ENCODE measurements at regions not wholly inside any gene's neighbourhood (a gene's known extent, or its start where the extent isn't known, plus 50 kb on each side); places are given as distances from the start of the nearest gene placed in this dataset.

DNA sequence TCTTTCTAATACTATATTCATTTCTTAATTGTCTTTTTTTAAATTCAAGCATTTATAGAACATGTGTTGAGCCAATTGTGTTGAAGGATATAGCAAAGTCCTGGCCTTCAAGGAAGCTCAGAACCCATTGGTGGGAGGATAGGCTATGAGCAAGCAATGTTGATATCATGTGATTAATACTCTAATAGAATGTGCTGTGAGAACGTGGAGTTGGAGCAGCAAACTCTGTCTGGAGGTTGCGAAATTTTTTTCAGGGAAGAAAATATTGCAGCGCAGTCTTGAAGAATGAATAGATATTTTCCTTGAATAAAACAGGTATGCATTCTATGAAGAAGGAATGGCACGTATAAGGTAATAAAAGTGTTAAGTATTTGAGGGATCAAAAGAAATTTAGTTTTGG is 229.2 kb upstream of the KCNK2 start:
- no peaks in the 10 kb centered on the region for H3K4me1 ChIP-seq
- no peak overlapping the region for H3K4me3 ChIP-seq
- DNase-seq: no peak
- H3K27ac ChIP-seq: no peak overlapping the region
- no peaks in the 10 kb centered on the region for H3K36me3 ChIP-seq
- no peaks in the 10 kb centered on the region for H3K27me3 ChIP-seq
- 82 to 87% methylated on average over 4 of the region's 4 CpGs for WGBS, 2 donors
- intact Hi-C loops (cut with DNase I): no loop called here
- peaks cover 0 to 4% (median 0%) of the 10 kb centered on the region in 4 donors for H3K9me3 ChIP-seq
- TF ChIP-seq EP300 (IDR thresholded peaks at IDR 0.05) (no peak), POLR2AphosphoS5 (IDR thresholded peaks at IDR 0.05) (no peak), POLR2A (IDR thresholded peaks at IDR 0.05) (no peak)
- TF ChIP-seq, protein P1, sequence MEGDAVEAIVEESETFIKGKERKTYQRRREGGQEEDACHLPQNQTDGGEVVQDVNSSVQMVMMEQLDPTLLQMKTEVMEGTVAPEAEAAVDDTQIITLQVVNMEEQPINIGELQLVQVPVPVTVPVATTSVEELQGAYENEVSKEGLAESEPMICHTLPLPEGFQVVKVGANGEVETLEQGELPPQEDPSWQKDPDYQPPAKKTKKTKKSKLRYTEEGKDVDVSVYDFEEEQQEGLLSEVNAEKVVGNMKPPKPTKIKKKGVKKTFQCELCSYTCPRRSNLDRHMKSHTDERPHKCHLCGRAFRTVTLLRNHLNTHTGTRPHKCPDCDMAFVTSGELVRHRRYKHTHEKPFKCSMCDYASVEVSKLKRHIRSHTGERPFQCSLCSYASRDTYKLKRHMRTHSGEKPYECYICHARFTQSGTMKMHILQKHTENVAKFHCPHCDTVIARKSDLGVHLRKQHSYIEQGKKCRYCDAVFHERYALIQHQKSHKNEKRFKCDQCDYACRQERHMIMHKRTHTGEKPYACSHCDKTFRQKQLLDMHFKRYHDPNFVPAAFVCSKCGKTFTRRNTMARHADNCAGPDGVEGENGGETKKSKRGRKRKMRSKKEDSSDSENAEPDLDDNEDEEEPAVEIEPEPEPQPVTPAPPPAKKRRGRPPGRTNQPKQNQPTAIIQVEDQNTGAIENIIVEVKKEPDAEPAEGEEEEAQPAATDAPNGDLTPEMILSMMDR (IDR thresholded peaks at IDR 0.05): no peak

DNA sequence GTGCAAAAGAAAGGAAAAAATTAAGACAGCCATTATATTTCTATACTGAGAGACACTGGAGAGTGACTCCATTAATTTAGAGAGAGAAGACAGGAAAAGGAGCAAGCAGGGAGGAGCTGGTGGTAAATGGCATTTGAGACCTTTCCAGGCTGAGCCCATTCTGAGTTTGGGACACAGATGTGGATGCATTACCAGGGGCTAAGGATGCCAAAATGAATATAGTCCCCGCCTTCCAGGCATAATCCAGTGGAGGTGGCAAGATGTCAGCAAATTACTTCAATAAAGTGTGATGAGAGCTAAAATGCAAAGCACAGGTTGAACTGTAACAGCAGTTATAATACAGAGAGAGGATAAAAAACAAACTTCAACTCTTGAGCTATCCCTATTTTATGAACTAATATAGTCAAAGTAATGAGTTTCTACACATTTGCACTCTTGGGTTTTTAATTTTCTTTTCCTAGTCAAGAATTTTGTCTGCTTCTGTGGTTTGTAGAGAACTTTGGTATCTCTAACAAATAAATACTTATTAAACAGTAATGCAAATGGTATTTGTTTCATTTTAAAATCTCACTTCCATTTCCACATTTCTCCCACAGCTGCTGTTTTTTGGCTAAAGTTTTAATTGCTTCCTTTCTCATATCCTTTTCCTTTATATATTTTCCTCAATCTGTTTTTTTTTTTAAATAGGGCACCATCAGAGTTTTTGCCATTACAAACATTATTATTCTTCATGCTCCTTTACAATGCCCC is 228.2 kb upstream of the KCNK2 start:
- Histone ChIP-seq H3K4me1 (no peaks in the 10 kb centered on the region), H3K9me3 (peaks cover 0 to 4% (median 0%) of the 10 kb centered on the region in 4 donors), H3K27ac (no peak overlapping the region), H3K27me3 (no peaks in the 10 kb centered on the region), H3K36me3 (no peaks in the 10 kb centered on the region), H3K4me3 (no peak overlapping the region)
- 80 to 90% methylated on average over 1 of the region's 1 CpG for WGBS, 2 donors
- DNase-seq: no peak
- TF ChIP-seq POLR2A (IDR thresholded peaks at IDR 0.05): no peak
- TF ChIP-seq, protein P1 (IDR thresholded peaks at IDR 0.05): no peak
- no peak for TF ChIP-seq EP300 (IDR thresholded peaks at IDR 0.05)
- no peak for TF ChIP-seq POLR2AphosphoS5 (IDR thresholded peaks at IDR 0.05)
- intact Hi-C loops (cut with DNase I): no loop called here

DNA sequence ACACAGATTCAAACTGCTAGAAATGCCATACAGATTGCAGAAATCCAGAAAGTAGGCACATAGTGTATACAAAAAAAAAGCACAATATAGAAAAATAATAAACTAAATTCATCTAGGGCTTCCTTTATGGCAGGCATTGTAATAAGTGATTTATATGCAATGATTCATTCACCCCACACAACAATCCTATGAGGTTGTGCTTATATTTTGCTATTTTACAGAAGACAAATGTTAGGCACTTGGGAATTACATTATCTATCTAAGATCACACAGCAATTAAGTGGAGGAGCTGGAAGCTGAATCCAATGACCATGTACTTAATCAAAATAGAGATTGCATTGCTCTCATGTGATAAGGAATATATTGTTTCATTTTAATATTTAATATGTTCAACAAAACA is 225.7 kb upstream of the KCNK2 start:
- TF ChIP-seq, protein P1 (IDR thresholded peaks at IDR 0.05): no peak
- no peak for TF ChIP-seq POLR2AphosphoS5 (IDR thresholded peaks at IDR 0.05)
- Histone ChIP-seq H3K27ac (no peak overlapping the region), H3K4me3 (no peak overlapping the region), H3K4me1 (no peaks in the 10 kb centered on the region), H3K9me3 (no peaks in the 10 kb centered on the region), H3K27me3 (no peaks in the 10 kb centered on the region), H3K36me3 (no peaks in the 10 kb centered on the region)
- no peak for DNase-seq
- intact Hi-C loops (cut with DNase I): no loop called here

DNA sequence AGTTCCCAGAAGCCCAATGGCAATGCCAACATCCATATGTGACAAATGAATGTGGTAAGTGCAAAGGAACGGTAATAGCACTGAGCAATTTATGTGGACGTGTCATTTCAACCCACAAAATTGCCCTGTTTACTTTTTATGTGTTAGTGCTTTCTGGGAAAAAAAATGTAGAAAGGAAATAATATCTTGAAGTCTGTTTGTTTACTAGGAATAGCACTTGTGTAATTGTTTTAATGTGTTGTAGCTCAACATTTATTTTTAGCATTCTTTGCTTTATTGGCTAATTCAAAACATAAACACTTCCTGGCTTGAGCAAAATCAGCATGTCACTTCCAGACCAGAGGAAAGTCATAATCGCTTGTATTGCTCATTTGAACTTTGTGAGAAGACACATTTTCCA is 224.8 kb upstream of the KCNK2 start:
- Histone ChIP-seq H3K27me3 (no peaks in the 10 kb centered on the region), H3K9me3 (no peaks in the 10 kb centered on the region), H3K27ac (no peak overlapping the region), H3K36me3 (no peaks in the 10 kb centered on the region), H3K4me1 (no peaks in the 10 kb centered on the region), H3K4me3 (no peak overlapping the region)
- intact Hi-C loops (cut with DNase I): no loop called here
- TF ChIP-seq, protein P1 (IDR thresholded peaks at IDR 0.05): no peak
- TF ChIP-seq POLR2AphosphoS5 (IDR thresholded peaks at IDR 0.05) (no peak), EP300 (IDR thresholded peaks at IDR 0.05) (no peak), POLR2A (IDR thresholded peaks at IDR 0.05) (no peak)
- WGBS, 2 donors: 31 to 41% methylated on average over 3 of the region's 3 CpGs
- DNase-seq: no peak

DNA sequence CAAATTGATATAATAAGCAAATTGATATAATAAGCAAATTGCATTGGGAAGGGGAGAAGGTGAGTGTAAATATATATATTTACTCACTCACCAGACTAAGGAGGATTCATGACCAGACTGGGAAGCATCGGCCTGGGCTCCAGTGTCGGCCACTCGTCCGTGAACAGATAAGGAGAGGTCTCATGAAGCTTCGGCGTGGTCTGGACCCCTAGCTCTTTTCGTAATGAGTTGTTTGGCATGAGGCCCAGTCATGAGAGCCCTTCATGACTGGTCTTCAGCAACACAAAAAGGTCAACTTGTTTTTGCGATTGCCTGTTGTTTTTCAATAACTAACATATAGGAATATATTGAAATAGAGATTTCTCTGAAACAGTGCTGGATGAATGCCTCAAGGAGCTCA is 222.9 kb upstream of the KCNK2 start:
- WGBS, 2 donors: 84 to 87% methylated on average over 8 of the region's 8 CpGs
- H3K4me3 ChIP-seq: no peak overlapping the region
- H3K27me3 ChIP-seq: no peaks in the 10 kb centered on the region
- DNase-seq: no peak
- no peak overlapping the region for H3K27ac ChIP-seq
- TF ChIP-seq POLR2A (IDR thresholded peaks at IDR 0.05): no peak
- H3K4me1 ChIP-seq: no peaks in the 10 kb centered on the region
- intact Hi-C loops (cut with DNase I): no loop called here
- H3K36me3 ChIP-seq: no peaks in the 10 kb centered on the region
- H3K9me3 ChIP-seq: no peaks in the 10 kb centered on the region

All from sigmoid colon (tissue), 6 donors.